ENCODE measurements at regions not wholly inside any gene's neighbourhood (a gene's known extent, or its start where the extent isn't known, plus 50 kb on each side); places are given as distances from the start of the nearest gene placed in this dataset.

DNA sequence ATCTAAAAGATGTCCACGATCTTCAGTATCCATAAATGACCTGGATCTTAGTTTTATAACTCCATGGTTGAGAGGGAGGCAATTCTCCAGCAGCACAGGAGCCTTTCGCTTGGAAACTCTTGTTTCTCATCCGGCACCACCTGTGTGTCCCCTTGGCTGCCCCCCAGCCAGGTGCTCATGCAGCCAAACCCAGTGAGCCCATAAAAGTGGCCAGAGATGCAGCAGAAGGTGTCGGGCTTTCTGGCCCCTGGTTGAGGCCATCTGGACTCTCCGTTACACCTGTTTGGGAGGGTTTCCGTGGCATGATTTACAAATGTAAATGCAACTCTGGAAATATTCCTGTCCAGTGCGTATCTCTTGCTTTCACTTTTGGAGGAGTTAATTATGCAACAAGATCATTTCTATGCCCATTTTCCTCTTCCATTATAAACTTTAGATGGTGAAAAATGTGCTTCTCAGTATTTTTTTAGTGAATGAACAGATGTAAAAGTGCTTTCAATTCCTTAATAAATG lies 291.1 kb downstream of the DIO2 start:
- intact Hi-C loops (cut with micrococcal nuclease) (no loop called here), in situ Hi-C loops (cut with MboI) (no loop called here)
- H3K27ac ChIP-seq (ENCODE audit: extremely low read depth, low read depth, low read length): no peak overlapping the region
- no peaks in the 10 kb centered on the region for H3K79me2 ChIP-seq (ENCODE audit: control insufficient read depth, insufficient read depth, low read length)
- DNase-seq (ENCODE audit: extremely low read depth in 1 of 4, low spot score in 3 of 4) (no peak), ATAC-seq (no peak), FAIRE-seq (no peak)
- no peak overlapping the region for H3K4me2 ChIP-seq (ENCODE audit: insufficient read depth, low read length)
- no peaks in the 10 kb centered on the region for H3K36me3 ChIP-seq (ENCODE audit: control insufficient read depth, insufficient read depth, low read length)
- H3K4me1 ChIP-seq (replicated peaks in 1 of 2; ENCODE audit: control insufficient read depth in 2 of 2, insufficient read depth in 2 of 2, low read length in 2 of 2): no peaks in the 10 kb centered on the region
- no peak overlapping the region for H3K4me3 ChIP-seq
- TF ChIP-seq NFXL1 (CRISPR knock-in tag; IDR thresholded peaks at IDR 0.05) (no peak), ZNF778 (CRISPR knock-in tag; IDR thresholded peaks at IDR 0.05) (no peak), ELF1 (tag; IDR thresholded peaks at IDR 0.05) (no peak)
- WGBS (ENCODE audit: insufficient coverage, low coverage, missing lambda C conversion rate): 0% methylated on average over 7 of the region's 7 CpGs
- no peaks in the 10 kb centered on the region for H3K9me1 ChIP-seq (ENCODE audit: control insufficient read depth, insufficient read depth, low read length)
- ChIA-PET CTCF (ENCODE audit: low intra/inter-chr PET ratio) (no interaction called here), POLR2A (no interaction called here)
- H4K20me1 ChIP-seq (replicated peaks; ENCODE audit: control insufficient read depth, insufficient read depth, low read length): no peaks in the 10 kb centered on the region
- BruUV-seq (replicated peaks): no TSS peak
- H2AFZ ChIP-seq (ENCODE audit: low read depth, low read length): no peak overlapping the region
- no peaks in the 10 kb centered on the region for H3K9me3 ChIP-seq (replicated peaks; ENCODE audit: control insufficient read depth, insufficient read depth, low read depth, low read length)
- H3K9ac ChIP-seq (ENCODE audit: insufficient read depth in 1 of 2, low read depth in 2 of 2, low read length in 2 of 2): no peak overlapping the region
- H3K27me3 ChIP-seq (ENCODE audit: control insufficient read depth in 2 of 2, insufficient read depth in 2 of 2, low read length in 2 of 2): no peaks in the 10 kb centered on the region
